ENCODE measurements at regions not wholly inside any gene's neighbourhood (a gene's known extent, or its start where the extent isn't known, plus 50 kb on each side); places are given as distances from the start of the nearest gene placed in this dataset.

GRCh38 chr1:68358439-68358838 is 91.3 kb downstream of the RPE65 start:
- Histone ChIP-seq H3K9me3 (ENCODE audit: low read depth, low read length) (no peaks in the 10 kb centered on the region), H3K4me1 (ENCODE audit: insufficient read depth, low read length) (peaks cover 5% of the 10 kb centered on the region), H3K4me3 (ENCODE audit: insufficient read depth, low read length) (no peak overlapping the region), H3K27ac (ENCODE audit: low read depth, low read length) (no peak overlapping the region), H2AFZ (ENCODE audit: low read length) (no peak overlapping the region), H3K4me2 (ENCODE audit: insufficient read depth, low read length) (no peak overlapping the region), H3K79me2 (ENCODE audit: insufficient read depth, low read length) (no peaks in the 10 kb centered on the region), H4K20me1 (ENCODE audit: insufficient read depth, low read length) (no peaks in the 10 kb centered on the region), H3K36me3 (ENCODE audit: insufficient read depth, low read length) (no peaks in the 10 kb centered on the region), H3K27me3 (ENCODE audit: insufficient read depth, low read length) (no peaks in the 10 kb centered on the region)
- TF ChIP-seq CTCF (IDR thresholded peaks at IDR 0.05; ENCODE audit: extremely low read depth, low read depth, low read length): no peak
- DNase-seq (ENCODE audit: insufficient read length, low spot score, missing footprints): no peak

DNA sequence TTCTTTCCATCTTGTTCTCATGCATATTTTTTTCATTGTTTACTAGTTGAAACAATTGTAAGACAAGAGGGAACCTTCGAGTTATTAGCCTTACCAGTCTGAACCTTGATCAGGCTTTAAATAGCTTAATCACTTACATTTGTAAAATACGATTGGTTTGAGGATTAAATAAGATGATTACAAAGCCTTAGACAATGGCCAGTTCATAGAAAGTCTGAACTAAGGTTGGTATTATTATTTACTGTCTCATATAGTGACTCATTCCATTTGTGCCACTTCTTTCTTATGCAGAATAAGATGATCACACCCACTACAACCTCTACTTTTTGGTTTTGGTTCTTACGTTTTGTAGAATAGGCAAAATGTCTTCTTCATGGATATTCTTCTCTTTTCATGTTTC is 94.1 kb downstream of the RPE65 start:
- no peak overlapping the region for H3K4me3 ChIP-seq (ENCODE audit: insufficient read depth, low read length)
- no peaks in the 10 kb centered on the region for H3K9me3 ChIP-seq (ENCODE audit: low read depth, low read length)
- no peak overlapping the region for H3K4me2 ChIP-seq (ENCODE audit: insufficient read depth, low read length)
- H3K27me3 ChIP-seq (ENCODE audit: insufficient read depth, low read length): no peaks in the 10 kb centered on the region
- TF ChIP-seq CTCF (IDR thresholded peaks at IDR 0.05; ENCODE audit: extremely low read depth, low read depth, low read length): no peak
- no peak for DNase-seq (ENCODE audit: insufficient read length, low spot score, missing footprints)
- no peak overlapping the region for H3K27ac ChIP-seq (ENCODE audit: low read depth, low read length)
- H3K4me1 ChIP-seq (ENCODE audit: insufficient read depth, low read length): no peaks in the 10 kb centered on the region
- no peaks in the 10 kb centered on the region for H4K20me1 ChIP-seq (ENCODE audit: insufficient read depth, low read length)
- no peak overlapping the region for H2AFZ ChIP-seq (ENCODE audit: low read length)
- no peaks in the 10 kb centered on the region for H3K79me2 ChIP-seq (ENCODE audit: insufficient read depth, low read length)
- H3K36me3 ChIP-seq (ENCODE audit: insufficient read depth, low read length): no peaks in the 10 kb centered on the region

GRCh38 chr1:68352202-68352601 is 97.6 kb downstream of the RPE65 start:
- no peaks in the 10 kb centered on the region for H3K9me3 ChIP-seq (ENCODE audit: low read depth, low read length)
- no peak overlapping the region for H3K4me2 ChIP-seq (ENCODE audit: insufficient read depth, low read length)
- no peaks in the 10 kb centered on the region for H3K27me3 ChIP-seq (ENCODE audit: insufficient read depth, low read length)
- no peak for DNase-seq (ENCODE audit: insufficient read length, low spot score, missing footprints)
- H4K20me1 ChIP-seq (ENCODE audit: insufficient read depth, low read length): no peaks in the 10 kb centered on the region
- no peaks in the 10 kb centered on the region for H3K4me1 ChIP-seq (ENCODE audit: insufficient read depth, low read length)
- no peaks in the 10 kb centered on the region for H3K36me3 ChIP-seq (ENCODE audit: insufficient read depth, low read length)
- H2AFZ ChIP-seq (ENCODE audit: low read length): no peak overlapping the region
- no peak overlapping the region for H3K4me3 ChIP-seq (ENCODE audit: insufficient read depth, low read length)
- H3K27ac ChIP-seq (ENCODE audit: low read depth, low read length): no peak overlapping the region
- no peaks in the 10 kb centered on the region for H3K79me2 ChIP-seq (ENCODE audit: insufficient read depth, low read length)
- TF ChIP-seq CTCF (IDR thresholded peaks at IDR 0.05; ENCODE audit: extremely low read depth, low read depth, low read length): no peak

GRCh38 chr1:68347415-68347814 is 102.3 kb downstream of the RPE65 start:
- Histone ChIP-seq H3K27me3 (ENCODE audit: insufficient read depth, low read length) (no peaks in the 10 kb centered on the region), H3K27ac (ENCODE audit: low read depth, low read length) (no peak overlapping the region), H3K4me2 (ENCODE audit: insufficient read depth, low read length) (no peak overlapping the region), H3K9me3 (ENCODE audit: low read depth, low read length) (no peaks in the 10 kb centered on the region), H3K4me1 (ENCODE audit: insufficient read depth, low read length) (no peaks in the 10 kb centered on the region), H2AFZ (ENCODE audit: low read length) (no peak overlapping the region), H4K20me1 (ENCODE audit: insufficient read depth, low read length) (no peaks in the 10 kb centered on the region), H3K79me2 (ENCODE audit: insufficient read depth, low read length) (no peaks in the 10 kb centered on the region), H3K36me3 (ENCODE audit: insufficient read depth, low read length) (no peaks in the 10 kb centered on the region), H3K4me3 (ENCODE audit: insufficient read depth, low read length) (no peak overlapping the region)
- DNase-seq (ENCODE audit: insufficient read length, low spot score, missing footprints): no peak
- no peak for TF ChIP-seq CTCF (IDR thresholded peaks at IDR 0.05; ENCODE audit: extremely low read depth, low read depth, low read length)

Data from osteoblast (primary cell).